Suprapubic skin (tissue), 3 donors: ENCODE measurements at regions not wholly inside any gene's neighbourhood (a gene's known extent, or its start where the extent isn't known, plus 50 kb on each side); places are given as distances from the start of the nearest gene placed in this dataset.

Experiments
- CTCF ChIP-seq, 2 donors: fragments of 200-600 bp in 1 of 2; fragments of 450-650 bp in 1 of 2; sonication (generic) in 1 of 2; IDR thresholded peaks; one replicate each; pipeline ENCODE4 v1.5.1; 2016 to 2019; ENCODE audit warnings: antibody characterized with exemption in 2 of 2, mild to moderate bottlenecking in 1 of 2, moderate library complexity in 1 of 2
- EP300 ChIP-seq: sonication (generic); formaldehyde crosslinking; IDR thresholded peaks from one replicate; pipeline ENCODE4 v1.6.1; 2017; ENCODE audit warnings: antibody characterized with exemption

GRCh38 chr3:34955680-34956079 lies 683.6 kb upstream of the ARPP21 start:
- TF ChIP-seq CTCF (IDR thresholded peaks at IDR 0.05) = no peak
- no peak for TF ChIP-seq EP300
